Sigmoid colon (tissue), 4 donors: ENCODE measurements at regions not wholly inside any gene's neighbourhood (a gene's known extent, or its start where the extent isn't known, plus 50 kb on each side); places are given as distances from the start of the nearest gene placed in this dataset.

Source experiments
- POLR2A ChIP-seq, 2 donors: fragments of 450-650 bp; IDR thresholded peaks; one replicate each; pipeline ENCODE4 v1.6.1; 2016; ENCODE audit warnings: antibody characterized with exemption in 2 of 2, mild to moderate bottlenecking in 2 of 2, moderate library complexity in 2 of 2
- POLR2AphosphoS5 ChIP-seq, 4 donors: sonication (generic); formaldehyde crosslinking; IDR thresholded peaks; one replicate each; pipeline ENCODE4 v1.6.1; 2017; ENCODE audit warnings: antibody characterized with exemption in 4 of 4
- TF ChIP-seq, protein P1 (sequence below), 4 experiments: fragments of 450-650 bp in 3 of 4; fragments of 200-600 bp in 1 of 4; IDR thresholded peaks; one replicate each; pipeline ENCODE4 v1.5.1; 2016 to 2019; ENCODE audit warnings: antibody characterized with exemption in 4 of 4, mild to moderate bottlenecking in 3 of 4, moderate library complexity in 2 of 4

DNA sequence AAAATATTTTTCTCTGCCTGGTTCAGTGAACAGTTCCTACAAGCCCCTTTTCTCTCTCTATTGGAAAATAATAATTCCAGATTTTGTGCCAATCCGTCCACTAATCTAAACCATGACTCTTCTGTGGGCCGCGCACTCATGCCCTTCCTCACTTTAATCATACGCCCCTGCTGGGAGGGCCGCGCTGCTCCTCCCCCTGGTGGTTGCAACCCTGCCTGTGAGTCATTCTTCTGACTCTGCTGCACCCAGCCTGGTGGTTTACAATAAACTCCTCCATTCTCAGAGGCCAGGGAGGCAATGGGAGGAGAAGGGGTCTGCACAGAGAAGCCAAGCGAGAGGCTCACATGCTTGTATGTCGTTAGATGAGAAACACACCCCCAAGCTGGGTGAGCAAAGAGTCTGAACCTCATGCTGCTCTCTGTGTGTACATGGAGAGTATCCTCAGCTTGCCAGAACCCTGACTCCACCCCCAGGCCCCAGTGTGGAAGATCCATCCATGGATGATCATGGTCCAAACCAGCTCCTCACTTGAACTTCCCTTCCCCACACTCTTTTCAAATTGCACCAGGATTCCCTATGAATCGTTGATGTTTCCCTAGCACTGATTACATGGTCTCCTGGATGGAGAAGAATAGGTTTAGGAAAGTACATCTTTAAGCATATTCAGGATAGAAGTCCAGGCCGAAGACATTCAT, 228.9 kb downstream of the ANKRD30B start:
- TF ChIP-seq POLR2AphosphoS5 (IDR thresholded peaks at IDR 0.05) (no peak), POLR2A (IDR thresholded peaks at IDR 0.05) (no peak)
- TF ChIP-seq, protein P1, sequence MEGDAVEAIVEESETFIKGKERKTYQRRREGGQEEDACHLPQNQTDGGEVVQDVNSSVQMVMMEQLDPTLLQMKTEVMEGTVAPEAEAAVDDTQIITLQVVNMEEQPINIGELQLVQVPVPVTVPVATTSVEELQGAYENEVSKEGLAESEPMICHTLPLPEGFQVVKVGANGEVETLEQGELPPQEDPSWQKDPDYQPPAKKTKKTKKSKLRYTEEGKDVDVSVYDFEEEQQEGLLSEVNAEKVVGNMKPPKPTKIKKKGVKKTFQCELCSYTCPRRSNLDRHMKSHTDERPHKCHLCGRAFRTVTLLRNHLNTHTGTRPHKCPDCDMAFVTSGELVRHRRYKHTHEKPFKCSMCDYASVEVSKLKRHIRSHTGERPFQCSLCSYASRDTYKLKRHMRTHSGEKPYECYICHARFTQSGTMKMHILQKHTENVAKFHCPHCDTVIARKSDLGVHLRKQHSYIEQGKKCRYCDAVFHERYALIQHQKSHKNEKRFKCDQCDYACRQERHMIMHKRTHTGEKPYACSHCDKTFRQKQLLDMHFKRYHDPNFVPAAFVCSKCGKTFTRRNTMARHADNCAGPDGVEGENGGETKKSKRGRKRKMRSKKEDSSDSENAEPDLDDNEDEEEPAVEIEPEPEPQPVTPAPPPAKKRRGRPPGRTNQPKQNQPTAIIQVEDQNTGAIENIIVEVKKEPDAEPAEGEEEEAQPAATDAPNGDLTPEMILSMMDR (IDR thresholded peaks at IDR 0.05) = no peak
